ENCODE measurements at regions not wholly inside any gene's neighbourhood (a gene's known extent, or its start where the extent isn't known, plus 50 kb on each side); places are given as distances from the start of the nearest gene placed in this dataset.
"Not testable (repeated sequence)": the region's sequence is repeated elsewhere in the genome, so short reads cannot be mapped to it uniquely, and the experiment has no call there.

GRCh38 chr4:84146300-84146959 lies 352.7 kb downstream of the NKX6-1 start:
- 0 out of 2 replicates have a peak, but pooled peaks cover 2% of the 10 kb centered on the region for H3K27me3 ChIP-seq (replicated peaks)
- H3K36me3 ChIP-seq, result no peaks in the 10 kb centered on the region
- H3K4me1 ChIP-seq (replicated peaks), result no peaks in the 10 kb centered on the region
- no peak overlapping the region for H3K27ac ChIP-seq
- no peaks in the 10 kb centered on the region for H3K9me3 ChIP-seq (replicated peaks)
- DNase-seq (ENCODE audit: low read depth in 1 of 2, low spot score in 2 of 2), result no peak
- no peak overlapping the region for H3K4me3 ChIP-seq

GRCh38 chr4:84145176-84145575 lies 353.9 kb downstream of the NKX6-1 start:
- DNase-seq (ENCODE audit: low read depth in 1 of 2, low spot score in 2 of 2), result no peak
- H3K36me3 ChIP-seq, result no peaks in the 10 kb centered on the region
- H3K4me1 ChIP-seq (replicated peaks), result no peaks in the 10 kb centered on the region

GRCh38 chr4:84126911-84127310 lies 372.2 kb downstream of the NKX6-1 start:
- not testable (repeated sequence) for H3K27me3 ChIP-seq (replicated peaks); H3K4me1 ChIP-seq (replicated peaks); H3K27ac ChIP-seq

More at GRCh38 chr4:84145176-84145575, 353.9 kb downstream of the NKX6-1 start:
- H3K4me3 ChIP-seq, result no peak overlapping the region
- no peaks in the 10 kb centered on the region for H3K9me3 ChIP-seq (replicated peaks)
- 0 out of 2 replicates have a peak, but pooled peaks cover 2% of the 10 kb centered on the region for H3K27me3 ChIP-seq (replicated peaks)
- H3K27ac ChIP-seq, result no peak overlapping the region

GRCh38 chr4:84126061-84126787 lies 372.9 kb downstream of the NKX6-1 start:
- no peaks in the 10 kb centered on the region for H3K27me3 ChIP-seq (replicated peaks)
- no peaks in the 10 kb centered on the region for H3K36me3 ChIP-seq
- DNase-seq (ENCODE audit: low read depth in 1 of 2, low spot score in 2 of 2), result no peak
- no peak overlapping the region for H3K4me3 ChIP-seq
- H3K4me1 ChIP-seq (replicated peaks), result no peaks in the 10 kb centered on the region
- H3K9me3 ChIP-seq (replicated peaks), result no peaks in the 10 kb centered on the region
- no peak overlapping the region for H3K27ac ChIP-seq

More at GRCh38 chr4:84126911-84127310, 372.2 kb downstream of the NKX6-1 start:
- DNase-seq (ENCODE audit: low read depth in 1 of 2, low spot score in 2 of 2); H3K36me3 ChIP-seq; H3K9me3 ChIP-seq (replicated peaks); H3K4me3 ChIP-seq: not testable (repeated sequence)

- Histone ChIP-seq H3K27me3 (replicated peaks) (peaks cover 4% of the 10 kb centered on the region; the same call in 1 of the 2 replicates), H3K4me3 (no peak overlapping the region), H3K27ac (no peak overlapping the region), H3K36me3 (no peaks in the 10 kb centered on the region), H3K4me1 (replicated peaks) (no peaks in the 10 kb centered on the region), H3K9me3 (replicated peaks) (no peaks in the 10 kb centered on the region)
- DNase-seq (ENCODE audit: low read depth in 1 of 2, low spot score in 2 of 2), result no peak
Measured at GRCh38 chr4:84110040-84110439, 389.1 kb downstream of the NKX6-1 start.

- H3K9me3 ChIP-seq (replicated peaks); H3K27ac ChIP-seq; H3K36me3 ChIP-seq; DNase-seq (ENCODE audit: low read depth in 1 of 2, low spot score in 2 of 2); H3K4me3 ChIP-seq; H3K4me1 ChIP-seq (replicated peaks); H3K27me3 ChIP-seq (replicated peaks): not testable (repeated sequence)
Measured at GRCh38 chr4:84101653-84102625, 397.2 kb downstream of the NKX6-1 start.

- no peaks in the 10 kb centered on the region for H3K9me3 ChIP-seq (replicated peaks)
- no peaks in the 10 kb centered on the region for H3K36me3 ChIP-seq
- no peak for DNase-seq (ENCODE audit: low read depth in 1 of 2, low spot score in 2 of 2)
- no peaks in the 10 kb centered on the region for H3K4me1 ChIP-seq (replicated peaks)
- no peak overlapping the region for H3K4me3 ChIP-seq
- no peak overlapping the region for H3K27ac ChIP-seq
- H3K27me3 ChIP-seq (replicated peaks), result no peaks in the 10 kb centered on the region
Measured at GRCh38 chr4:84100071-84100470, 399.0 kb downstream of the NKX6-1 start.

GRCh38 chr4:84099599-84099998 lies 399.5 kb downstream of the NKX6-1 start:
- H3K4me1 ChIP-seq (replicated peaks), result no peaks in the 10 kb centered on the region
- no peaks in the 10 kb centered on the region for H3K36me3 ChIP-seq
- 0 out of 2 replicates have a peak, but pooled peaks cover 3% of the 10 kb centered on the region for H3K27me3 ChIP-seq (replicated peaks)
- no peak overlapping the region for H3K4me3 ChIP-seq
- H3K27ac ChIP-seq, result no peak overlapping the region
- no peak for DNase-seq (ENCODE audit: low read depth in 1 of 2, low spot score in 2 of 2)
- no peaks in the 10 kb centered on the region for H3K9me3 ChIP-seq (replicated peaks)

GRCh38 chr4:84091266-84091665 lies 407.8 kb downstream of the NKX6-1 start:
- Histone ChIP-seq H3K27ac (no peak overlapping the region), H3K36me3 (no peaks in the 10 kb centered on the region), H3K4me1 (replicated peaks) (no peaks in the 10 kb centered on the region), H3K27me3 (replicated peaks) (peaks cover 18% of the 10 kb centered on the region; the same call in 1 of the 2 replicates), H3K9me3 (replicated peaks) (no peaks in the 10 kb centered on the region), H3K4me3 (no peak overlapping the region)
- no peak for DNase-seq (ENCODE audit: low read depth in 1 of 2, low spot score in 2 of 2)

GRCh38 chr4:84089652-84090437 lies 409.2 kb downstream of the NKX6-1 start:
- Histone ChIP-seq H3K4me1 (replicated peaks) (no peaks in the 10 kb centered on the region), H3K27ac (no peak overlapping the region), H3K4me3 (no peak overlapping the region), H3K36me3 (no peaks in the 10 kb centered on the region), H3K27me3 (replicated peaks) (peaks cover 16% of the 10 kb centered on the region; the same call in 1 of the 2 replicates), H3K9me3 (replicated peaks) (no peaks in the 10 kb centered on the region)
- no peak for DNase-seq (ENCODE audit: low read depth in 1 of 2, low spot score in 2 of 2)

GRCh38 chr4:84085986-84086385 lies 413.1 kb downstream of the NKX6-1 start:
- no peaks in the 10 kb centered on the region for H3K9me3 ChIP-seq (replicated peaks)
- H3K4me1 ChIP-seq (replicated peaks), result no peaks in the 10 kb centered on the region
- H3K27me3 ChIP-seq (replicated peaks), result peaks cover 3% of the 10 kb centered on the region; the same call in 1 of the 2 replicates
- H3K4me3 ChIP-seq, result no peak overlapping the region
- no peaks in the 10 kb centered on the region for H3K36me3 ChIP-seq
- no peak for DNase-seq (ENCODE audit: low read depth in 1 of 2, low spot score in 2 of 2)
- H3K27ac ChIP-seq, result no peak overlapping the region

- no peak for DNase-seq (ENCODE audit: low read depth in 1 of 2, low spot score in 2 of 2)
- no peaks in the 10 kb centered on the region for H3K4me1 ChIP-seq (replicated peaks)
- peaks cover 3% of the 10 kb centered on the region; the same call in 1 of the 2 replicates for H3K27me3 ChIP-seq (replicated peaks)
- no peak overlapping the region for H3K4me3 ChIP-seq
- no peak overlapping the region for H3K27ac ChIP-seq
- no peaks in the 10 kb centered on the region for H3K36me3 ChIP-seq
- no peaks in the 10 kb centered on the region for H3K9me3 ChIP-seq (replicated peaks)
Measured at GRCh38 chr4:84070289-84070688, 428.8 kb downstream of the NKX6-1 start.

GRCh38 chr4:84063619-84064018 lies 435.5 kb downstream of the NKX6-1 start:
- DNase-seq (ENCODE audit: low read depth in 1 of 2, low spot score in 2 of 2), result no peak
- no peak overlapping the region for H3K27ac ChIP-seq
- no peaks in the 10 kb centered on the region for H3K9me3 ChIP-seq (replicated peaks)
- no peak overlapping the region for H3K4me3 ChIP-seq
- no peaks in the 10 kb centered on the region for H3K36me3 ChIP-seq
- H3K27me3 ChIP-seq (replicated peaks), result no peaks in the 10 kb centered on the region; the same call in 1 of the 2 replicates
- H3K4me1 ChIP-seq (replicated peaks), result no peaks in the 10 kb centered on the region

Data from SJSA1 (cell line).